ENCODE measurements at regions not wholly inside any gene's neighbourhood (a gene's known extent, or its start where the extent isn't known, plus 50 kb on each side); places are given as distances from the start of the nearest gene placed in this dataset.
"Not testable (repeated sequence)": the region's sequence is repeated elsewhere in the genome, so short reads cannot be mapped to it uniquely, and the experiment has no call there.

DNA sequence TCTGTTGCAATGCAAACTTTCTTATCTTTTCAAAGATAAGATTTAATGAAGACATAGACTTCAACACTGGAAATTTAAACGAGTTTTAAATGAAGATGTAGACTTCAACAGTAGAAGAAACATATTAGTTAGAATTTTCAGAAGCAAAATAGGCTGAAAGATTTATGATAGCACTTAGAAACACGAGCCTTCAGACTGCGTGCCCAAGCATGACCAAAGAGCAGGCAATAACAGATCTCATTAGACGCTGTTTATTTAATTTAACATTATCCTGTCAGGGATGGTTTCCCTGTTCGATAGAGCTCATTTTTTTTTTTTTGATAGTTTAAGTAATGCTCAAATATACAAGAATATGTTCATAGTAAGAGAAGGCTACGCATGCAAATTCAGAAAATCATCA lies 604.7 kb upstream of the SOX9 start:
- no peak for DNase-seq

DNA sequence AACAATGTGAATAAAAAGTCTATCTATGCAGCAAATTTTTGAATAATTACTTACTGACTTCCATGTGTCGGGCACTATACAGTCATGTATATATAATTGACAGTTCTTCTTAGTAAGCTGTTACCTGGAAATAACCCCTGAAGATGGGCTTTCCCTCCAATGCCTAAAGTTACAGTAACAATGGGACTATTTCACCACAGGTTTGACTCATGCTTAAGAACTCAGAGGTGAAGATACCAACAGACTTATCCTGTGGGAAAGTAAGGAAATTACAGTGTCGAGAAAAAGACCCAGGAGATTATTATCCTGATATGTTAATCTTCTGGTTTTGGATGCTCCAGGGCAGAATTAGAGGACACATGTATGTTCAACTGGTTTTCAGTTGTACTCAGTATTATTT lies 601.5 kb upstream of the SOX9 start:
- no peak for DNase-seq

DNA sequence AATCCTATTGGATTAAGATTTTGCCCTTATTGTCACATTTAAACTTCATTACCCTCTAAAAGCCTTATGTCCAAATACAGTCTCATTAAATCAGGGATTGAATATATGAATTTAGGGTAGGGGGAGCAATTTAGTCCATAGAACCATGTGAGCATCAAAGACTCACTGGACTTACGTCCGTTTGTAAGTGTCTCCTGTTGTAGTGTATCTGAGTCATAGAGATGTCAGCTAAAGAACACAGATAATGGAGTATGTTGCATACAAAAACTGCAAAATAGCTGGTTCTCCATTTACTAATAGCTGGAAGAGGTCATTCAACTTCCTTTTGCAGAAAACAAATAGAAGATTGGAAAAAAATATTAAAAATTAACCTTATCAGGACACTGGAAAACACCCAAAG lies 599.1 kb upstream of the SOX9 start:
- no peak for DNase-seq

DNA sequence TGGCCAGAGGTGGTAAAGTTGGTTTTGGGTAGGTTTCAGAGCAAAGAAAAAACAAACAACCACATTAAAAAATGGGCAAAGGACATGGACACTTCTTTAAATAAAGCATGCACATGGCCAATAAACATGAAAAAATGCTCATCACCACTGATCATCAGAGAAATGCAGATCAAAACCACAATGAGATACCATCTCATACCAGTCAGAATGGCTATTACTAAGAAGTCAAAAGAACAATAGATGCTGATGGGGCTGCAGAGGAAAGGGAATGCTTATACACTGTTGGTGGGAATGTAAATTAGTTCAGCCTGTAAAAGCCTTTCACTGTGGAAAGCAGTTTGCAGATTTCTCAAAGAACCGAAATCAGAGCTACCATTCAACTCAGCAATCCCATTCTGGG lies 598.4 kb upstream of the SOX9 start:
- no peak for DNase-seq

DNA sequence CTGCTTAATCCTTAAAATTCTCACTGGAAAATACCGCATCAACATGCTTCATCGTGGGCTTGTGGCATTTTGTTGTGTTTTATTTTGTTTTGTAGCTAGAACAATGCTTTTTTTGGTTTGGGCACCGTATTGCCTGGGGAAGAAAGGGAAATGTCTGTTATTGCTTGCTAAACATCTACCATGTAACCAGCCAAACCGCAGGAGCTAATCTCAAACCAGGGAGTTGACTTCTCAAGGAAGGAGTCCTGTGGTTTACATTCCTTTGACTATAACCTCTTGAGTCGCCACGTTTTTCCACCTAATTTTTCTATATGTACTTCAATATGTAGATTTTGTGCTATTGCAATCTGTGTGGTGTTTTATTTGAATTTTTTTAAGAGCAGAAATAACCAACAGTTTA lies 593.5 kb upstream of the SOX9 start:
- DNase-seq = no peak

DNA sequence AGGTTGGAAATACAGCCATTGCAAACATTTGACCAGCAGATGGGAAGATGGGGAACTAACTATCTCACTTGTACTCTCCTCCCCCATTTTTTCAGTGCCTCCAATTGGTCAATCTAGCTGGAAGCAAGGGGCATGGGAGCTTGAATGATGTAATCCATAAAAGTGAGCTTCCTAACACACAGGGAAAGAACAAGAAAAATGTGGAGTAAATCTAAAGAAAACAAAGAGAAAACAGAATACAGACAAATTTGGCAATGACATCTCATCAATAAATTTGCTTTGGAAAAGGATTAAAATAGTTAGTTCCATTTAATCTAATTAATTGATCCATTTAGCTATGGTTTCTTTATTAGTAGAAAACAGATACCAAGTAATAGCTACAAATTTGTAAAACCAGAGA lies 592.6 kb upstream of the SOX9 start:
- DNase-seq = no peak

DNA sequence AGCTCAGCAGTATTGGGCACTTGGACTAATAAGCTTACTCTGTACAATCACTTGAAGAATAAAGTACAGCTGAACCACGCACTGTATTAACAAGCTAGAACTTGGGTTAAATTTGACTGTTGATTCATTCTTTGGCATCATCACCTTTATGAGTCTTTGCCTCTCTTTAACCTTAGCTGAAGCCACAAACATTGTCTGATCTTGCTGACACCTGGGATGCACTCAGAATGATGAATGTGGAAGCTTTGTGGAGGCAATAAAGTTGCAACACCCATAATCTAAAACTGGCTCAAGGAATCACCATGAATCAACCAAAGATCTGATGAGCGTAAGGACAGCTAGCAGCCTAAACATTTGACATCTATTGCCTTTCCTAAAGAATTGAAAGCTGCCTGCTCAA lies 590.6 kb upstream of the SOX9 start:
- DNase-seq = no peak

DNA sequence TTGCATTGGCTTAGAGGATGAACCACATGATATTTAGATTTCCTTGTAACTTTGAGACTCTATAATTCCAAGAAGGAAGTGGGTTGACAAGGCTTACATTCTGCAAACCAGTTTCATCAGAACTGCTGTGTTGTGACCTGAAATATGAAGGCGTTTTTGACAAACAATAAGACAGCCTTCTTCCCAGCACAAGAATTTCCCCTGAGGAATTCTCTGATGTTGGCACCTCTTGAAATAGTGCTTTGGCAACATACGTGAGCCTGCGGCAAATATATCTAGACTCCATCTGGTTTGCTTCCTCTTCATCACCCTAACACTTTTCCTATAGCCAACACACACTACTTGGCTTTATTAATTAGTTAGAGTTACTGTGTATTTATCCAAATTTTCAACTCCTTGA lies 585.5 kb upstream of the SOX9 start:
- no peak for DNase-seq

DNA sequence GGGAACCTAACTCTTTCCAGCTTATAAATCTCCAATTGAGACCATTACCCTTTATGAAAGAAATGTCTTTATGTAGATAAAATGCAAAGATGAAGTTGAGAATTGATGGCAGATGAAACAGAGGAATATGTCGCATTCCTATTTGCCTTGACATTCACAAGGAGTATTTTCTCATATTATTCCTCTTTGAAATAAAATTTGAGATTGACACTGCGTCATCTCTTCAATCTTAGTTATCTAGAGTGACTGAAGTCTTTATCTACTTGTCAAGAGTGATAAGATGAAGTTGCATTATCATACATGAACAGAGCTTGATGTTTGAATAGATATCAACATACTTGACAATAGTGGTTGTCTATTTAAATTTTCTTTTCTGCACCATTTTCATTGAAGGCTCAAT lies 574.4 kb upstream of the SOX9 start:
- no peak for DNase-seq

DNA sequence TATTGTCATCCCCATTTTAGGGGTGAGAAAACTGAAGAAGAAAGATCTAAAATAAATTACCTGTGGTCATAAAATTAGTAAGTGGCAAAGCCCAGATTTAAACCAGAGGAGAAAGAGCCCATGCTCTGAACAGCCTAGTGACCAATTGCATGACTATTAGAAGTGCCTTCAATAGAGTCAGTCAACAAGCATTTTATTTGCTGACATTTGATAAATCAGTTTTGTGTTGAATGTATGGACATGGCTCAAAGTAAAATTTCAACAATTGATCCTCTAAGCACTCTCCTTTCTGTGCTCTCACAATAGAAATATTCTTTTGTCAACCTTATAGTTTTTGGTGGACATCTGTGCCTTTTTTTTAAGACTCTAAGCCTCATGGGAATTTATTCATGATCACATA lies 572.9 kb upstream of the SOX9 start:
- DNase-seq = no peak

DNA sequence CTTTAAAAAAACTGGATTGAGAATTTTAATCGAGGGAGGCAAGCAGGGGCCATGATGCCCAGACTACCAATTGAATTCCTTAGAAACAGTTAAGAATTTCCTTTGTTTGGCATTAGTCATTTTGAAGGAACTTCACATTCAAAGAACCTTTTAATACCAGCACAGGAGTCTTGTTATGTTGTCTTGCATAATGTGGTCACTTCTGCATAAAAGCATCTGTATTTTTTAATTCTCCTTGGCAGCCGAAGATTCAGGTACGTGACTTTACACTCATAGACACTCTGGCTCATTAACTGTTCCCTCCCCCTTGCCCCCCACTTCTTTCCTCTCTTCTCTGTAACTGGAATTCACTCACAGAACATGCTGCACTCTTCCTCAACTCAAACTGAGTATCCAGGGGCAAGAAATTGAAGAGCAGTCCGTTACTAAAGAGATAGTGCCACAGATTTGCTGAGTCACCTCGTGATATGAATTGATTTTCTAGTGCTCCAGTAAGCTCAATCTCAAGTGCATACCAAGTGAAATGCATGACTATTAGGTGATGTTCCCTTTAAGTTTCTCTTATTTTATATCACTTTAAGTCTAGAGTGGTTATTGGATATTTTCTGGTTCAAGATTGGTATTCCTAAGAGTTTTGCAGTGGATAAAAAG lies 572.2 kb upstream of the SOX9 start:
- DNase-seq = no peak

DNA sequence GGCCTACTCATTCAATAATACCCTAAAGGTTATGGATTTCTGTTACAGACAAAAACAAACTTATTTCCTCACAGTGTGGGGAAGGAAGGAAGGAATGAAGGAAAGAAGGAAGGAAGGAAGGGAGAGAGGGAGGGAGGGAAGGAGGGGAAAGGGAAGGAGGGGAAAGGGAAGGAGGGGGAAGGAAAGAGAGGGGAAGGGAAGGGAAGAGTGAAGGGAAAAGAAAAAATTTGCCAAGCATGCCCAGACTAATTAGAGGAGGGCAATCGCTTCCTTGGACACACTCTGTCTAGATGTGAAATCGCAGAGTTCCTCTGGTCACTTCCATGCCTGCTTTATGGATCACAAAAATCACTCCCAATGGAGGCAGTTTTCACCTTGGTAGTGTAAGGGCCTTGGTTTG lies 570.1 kb upstream of the SOX9 start:
- DNase-seq = no peak

DNA sequence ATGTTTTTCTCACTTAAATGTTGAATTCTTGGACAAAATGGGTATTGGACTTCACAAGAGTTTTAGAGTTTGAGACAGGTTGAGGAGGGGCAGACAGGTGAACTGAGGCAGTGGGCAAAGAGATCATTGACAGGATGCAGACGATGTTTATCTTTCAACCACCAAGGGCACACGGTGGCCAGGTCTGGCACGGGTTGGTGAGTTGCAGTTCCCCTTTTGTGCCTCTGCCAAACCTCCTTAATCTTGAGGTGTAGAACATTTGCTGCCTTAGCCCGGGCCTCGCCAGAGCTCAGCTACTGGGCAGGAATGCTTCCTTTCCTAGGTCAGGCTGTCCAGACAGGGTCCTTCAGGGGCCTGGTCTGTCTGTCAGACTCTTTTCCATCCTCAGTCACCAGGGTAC lies 567.4 kb upstream of the SOX9 start:
- no peak for DNase-seq

DNA sequence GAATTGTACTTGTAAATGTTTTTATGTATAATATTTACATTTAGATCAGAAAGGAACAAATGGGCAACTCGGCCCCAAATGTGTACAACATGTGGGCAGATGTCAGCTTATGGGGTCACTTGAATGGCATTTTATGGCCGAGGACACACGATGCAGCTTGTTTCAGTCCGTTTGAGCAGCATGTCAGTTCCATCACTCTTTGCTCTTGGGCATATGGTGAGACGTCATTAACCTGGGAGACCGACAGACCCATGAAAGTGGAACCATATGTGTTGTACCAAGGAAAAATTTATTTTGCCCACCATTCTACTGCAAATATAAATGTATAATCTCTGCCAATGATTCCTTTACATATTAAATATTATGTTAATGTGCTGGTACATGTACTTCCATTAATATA lies 561.9 kb upstream of the SOX9 start:
- DNase-seq = no peak

DNA sequence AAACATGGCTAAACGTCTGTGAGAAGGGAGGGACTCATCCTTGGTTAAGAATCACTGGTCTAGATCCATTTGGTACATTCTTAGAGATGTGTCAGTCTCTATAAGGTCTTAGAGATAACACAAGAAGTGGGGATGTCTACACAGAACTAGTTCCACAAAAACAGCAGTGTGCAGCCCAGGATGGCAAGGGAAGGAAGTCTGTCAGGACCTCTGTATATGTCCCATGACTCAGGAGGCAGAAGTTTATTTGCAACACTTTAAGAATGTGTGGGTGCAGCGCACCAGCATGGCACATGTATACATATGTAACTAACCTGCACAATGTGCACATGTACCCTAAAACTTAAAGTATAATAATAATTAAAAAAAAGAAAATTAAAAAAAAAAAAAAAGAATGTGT lies 548.5 kb upstream of the SOX9 start:
- no peak for DNase-seq

DNA sequence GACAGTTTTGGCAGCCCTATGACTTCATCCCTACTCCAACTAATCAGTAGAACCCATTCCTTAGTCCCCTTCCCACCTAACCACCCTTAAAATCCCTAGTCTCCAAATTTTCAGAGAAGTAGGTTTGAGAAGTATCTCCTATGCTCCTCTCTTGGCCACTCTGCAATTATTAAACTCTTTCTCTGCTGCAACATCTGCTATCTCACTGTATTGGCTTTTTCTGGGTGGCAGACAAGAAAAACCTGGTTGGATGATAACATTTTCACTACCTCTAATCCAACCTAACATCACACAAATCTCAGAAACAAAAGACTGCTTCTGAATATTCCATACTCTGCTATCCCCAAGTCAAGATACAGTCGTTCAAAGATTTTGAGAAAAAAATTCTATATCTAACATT lies 542.4 kb upstream of the SOX9 start:
- DNase-seq = no peak

DNA sequence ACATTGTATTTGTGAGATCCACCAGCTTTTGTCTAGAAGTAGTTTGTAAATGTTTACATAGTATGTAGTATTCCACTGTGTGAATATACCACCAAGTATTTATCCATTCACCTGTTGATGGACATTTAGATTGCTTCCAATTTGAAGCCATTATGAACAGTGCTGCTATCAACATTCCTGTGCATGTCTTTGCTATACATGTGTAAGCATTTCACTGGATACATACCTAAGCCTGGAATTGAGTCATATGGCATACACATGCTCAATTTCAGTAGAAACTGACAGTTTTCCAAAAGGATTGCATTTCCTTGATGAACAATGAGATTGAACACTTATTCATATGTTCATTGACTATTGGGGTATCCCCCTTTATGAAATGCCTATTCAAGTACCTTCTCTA lies 540.6 kb upstream of the SOX9 start:
- no peak for DNase-seq

DNA sequence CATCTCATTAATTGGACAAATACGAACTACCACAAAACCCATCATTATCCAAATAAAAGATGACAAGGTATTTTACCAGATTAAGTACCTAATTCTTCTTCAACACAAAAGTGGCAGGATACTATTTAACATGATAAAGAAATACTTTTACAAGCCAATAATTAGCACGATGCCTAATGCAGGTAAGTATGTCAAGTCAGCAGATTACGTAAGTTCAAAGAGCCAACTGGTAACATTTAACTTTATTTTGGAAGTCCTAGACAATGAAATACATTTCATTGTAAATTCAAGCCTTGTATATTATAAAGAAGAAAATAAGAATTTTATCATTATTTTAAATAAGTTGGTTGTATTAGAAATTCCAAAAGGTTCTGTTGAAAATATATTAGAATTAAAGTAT lies 535.3 kb upstream of the SOX9 start:
- DNase-seq = no peak

DNA sequence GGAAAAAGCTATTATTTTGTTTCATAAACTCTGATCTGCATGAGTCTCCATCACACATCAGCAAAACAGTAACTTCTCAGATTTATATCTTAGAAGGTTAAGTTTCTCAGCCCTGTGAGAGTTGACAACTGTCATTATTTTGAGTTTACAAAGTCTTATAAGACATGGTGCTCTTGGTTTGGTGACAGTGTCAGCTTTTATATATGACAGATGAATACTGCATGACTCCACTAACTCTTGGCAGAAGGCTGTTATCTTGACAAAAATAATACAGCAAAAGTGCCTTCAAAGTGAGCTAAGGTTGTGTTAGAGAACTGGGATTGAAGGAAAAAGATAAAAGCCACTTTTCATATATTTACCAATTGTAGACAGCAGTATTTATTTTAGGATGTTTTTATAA lies 528.4 kb upstream of the SOX9 start:
- no peak for DNase-seq

DNA sequence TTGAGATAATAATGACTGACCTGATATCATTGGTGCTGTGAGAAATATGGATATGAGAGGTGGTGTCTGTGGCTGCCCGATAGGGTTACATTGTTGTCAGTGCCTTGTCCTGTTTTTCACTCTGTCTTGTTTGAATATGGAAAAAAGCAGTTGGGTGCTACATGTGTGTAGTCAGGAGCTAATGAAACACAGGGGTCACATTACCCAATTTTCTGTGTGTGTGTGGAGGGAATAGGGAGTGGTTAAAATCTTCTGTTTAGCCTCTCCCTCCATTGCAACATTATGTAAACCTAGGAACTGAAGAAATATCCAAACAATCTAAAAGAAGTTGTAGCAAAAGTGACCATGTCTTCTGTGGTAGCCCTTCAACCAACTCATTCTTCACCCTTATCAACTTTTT lies 527.7 kb upstream of the SOX9 start:
- no peak for DNase-seq

DNA sequence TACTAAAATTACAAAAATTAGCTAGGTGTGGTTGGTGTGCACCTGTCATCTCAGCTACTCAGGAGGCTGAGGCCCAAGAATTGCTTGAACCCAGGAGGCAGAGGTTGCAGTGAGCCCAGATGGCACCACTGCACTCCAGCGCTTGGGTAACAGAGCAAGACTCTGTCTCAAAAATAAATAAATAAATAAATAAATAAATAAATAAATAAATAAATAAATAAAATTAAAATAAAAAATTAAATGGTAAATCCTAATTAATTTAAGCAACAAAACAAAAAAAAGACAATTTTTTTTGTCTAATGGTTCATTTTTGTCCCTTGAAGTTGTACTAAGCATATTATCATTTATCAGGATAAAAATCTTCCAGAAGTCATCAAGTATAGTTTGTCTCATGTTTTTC lies 521.2 kb upstream of the SOX9 start:
- not testable (repeated sequence) for DNase-seq

DNA sequence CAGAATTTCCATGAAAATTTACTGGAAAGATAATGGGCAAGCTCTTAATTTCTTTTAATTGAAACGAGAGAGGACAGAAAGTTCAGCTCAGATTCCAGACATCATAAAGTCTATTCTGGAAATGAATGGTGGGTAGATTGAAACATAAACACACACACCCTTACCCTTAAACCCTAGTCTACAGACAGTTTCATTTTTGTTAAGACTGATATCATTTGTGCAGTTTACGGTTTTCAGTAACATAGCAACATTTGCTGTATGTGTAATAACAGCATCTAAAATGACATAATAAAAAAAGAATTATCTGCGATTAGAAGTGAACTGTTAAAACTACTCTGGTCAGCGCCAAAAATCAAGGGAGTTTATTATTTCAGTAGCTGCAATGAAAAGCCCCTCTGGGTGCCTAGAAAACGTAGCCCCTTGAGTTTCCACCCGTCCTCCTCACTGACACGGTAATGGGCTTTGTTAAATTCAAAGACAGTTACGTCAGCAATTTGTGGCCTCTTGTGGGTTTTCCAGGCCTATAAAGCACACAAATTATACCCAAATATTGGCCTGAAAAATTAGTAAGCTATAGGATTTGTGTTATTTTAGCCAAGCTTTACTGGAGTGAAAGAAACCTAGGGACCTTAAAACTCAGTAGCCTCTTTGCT lies 520.6 kb upstream of the SOX9 start:
- no peak for DNase-seq

DNA sequence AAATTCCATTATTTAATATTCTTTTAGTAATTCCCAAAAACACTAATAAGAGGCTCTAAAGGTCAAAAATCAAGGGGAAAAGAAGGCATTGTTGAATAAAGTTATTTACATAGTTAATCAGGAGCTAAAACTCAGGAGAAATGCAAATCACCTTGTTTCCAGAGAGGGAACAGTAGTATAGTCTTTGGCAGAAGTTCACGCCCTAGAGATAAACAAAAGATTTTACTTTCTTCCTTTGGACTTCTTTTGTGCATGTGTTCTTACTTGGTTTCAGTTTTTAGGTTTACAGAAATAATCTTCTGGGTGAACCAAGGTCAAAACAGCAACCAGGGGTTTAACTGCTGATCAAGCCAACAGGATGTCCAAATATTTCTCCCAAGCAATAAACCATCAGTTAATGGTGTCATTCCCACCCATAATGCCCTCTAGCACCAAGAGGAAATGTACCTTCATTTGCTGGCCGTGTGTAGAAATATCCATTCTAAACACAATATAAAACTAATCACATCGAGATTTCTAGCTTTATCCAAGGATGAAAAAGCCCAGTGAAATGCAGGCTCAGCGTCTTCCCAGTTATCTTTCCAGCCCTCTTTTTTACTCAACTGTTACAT lies 518.8 kb upstream of the SOX9 start:
- no peak for DNase-seq

DNA sequence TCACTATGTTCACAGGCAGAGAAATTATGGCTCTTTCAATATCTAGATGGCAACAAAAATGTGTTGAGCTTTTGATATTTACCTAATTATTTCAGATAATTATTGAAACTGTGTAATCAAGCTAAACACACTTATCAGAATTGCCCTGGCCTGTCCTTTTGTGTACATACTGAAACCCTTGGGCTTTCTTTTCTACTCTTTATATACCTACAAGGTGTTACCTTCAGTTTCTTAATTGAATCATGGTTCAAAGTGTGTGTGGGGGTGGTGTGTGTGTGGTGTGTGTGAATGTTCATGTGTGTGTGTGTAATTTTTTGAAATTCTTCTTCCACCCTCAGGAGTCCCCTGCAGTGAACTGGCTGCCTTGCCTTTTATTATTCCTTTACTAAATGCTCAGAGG lies 506.8 kb upstream of the SOX9 start:
- DNase-seq = no peak

DNA sequence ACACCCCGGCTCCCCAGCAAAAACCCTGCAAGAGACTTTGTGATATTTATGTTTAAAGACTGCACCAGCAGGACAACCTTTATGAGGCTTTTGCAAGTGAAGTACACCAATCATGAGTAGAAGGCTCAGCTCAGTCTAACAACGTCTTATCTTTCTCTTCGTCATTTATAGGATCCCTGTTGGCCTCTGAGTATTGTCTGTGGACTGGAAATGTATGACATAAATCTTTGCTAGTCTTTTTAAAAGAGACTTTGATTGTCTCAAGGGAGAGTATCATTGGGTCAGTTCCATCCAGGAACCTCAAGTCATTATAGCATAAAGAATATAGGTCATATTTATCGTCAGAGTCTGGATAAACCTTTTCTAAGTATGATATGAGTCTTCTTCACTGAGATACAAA lies 505.0 kb upstream of the SOX9 start:
- no peak for DNase-seq
